Central memory CD8-positive, alpha-beta T cell (primary cell): ENCODE measurements at regions not wholly inside any gene's neighbourhood (a gene's known extent, or its start where the extent isn't known, plus 50 kb on each side); places are given as distances from the start of the nearest gene placed in this dataset.
"Not testable (repeated sequence)": the region's sequence is repeated elsewhere in the genome, so short reads cannot be mapped to it uniquely, and the experiment has no call there.

Experiments
- ATAC-seq: fragments of 150-1000 bp; cut with Tn5 transposase; replicated peaks from 2 replicates; pipeline ENCODE4 v1.10.0; 2022; ENCODE audit warnings: mild to moderate bottlenecking, moderate FRiP score, moderate number of reproducible peaks; ENCODE audit not compliant: poor library complexity, severe bottlenecking; ENCODE audit errors: extremely low read depth
- DNase-seq, 2 donors: peaks; one replicate each; pipeline ENCODE4 v3.0.0; 2021; ENCODE audit warnings: low spot score in 2 of 2
- H3K27ac Mint-ChIP-seq: one replicate; pipeline ENCODE4 v1.8.0; 2022; ENCODE audit warnings: low read depth, mild to moderate bottlenecking, moderate library complexity, mixed read lengths
- H3K27me3 Mint-ChIP-seq: one replicate; pipeline ENCODE4 v1.8.0; 2022; ENCODE audit warnings: mixed read lengths
- H3K36me3 Mint-ChIP-seq: one replicate; pipeline ENCODE4 v1.8.0; 2022; ENCODE audit warnings: mild to moderate bottlenecking, moderate library complexity, mixed read lengths; ENCODE audit not compliant: insufficient read depth
- H3K4me1 Mint-ChIP-seq: one replicate; pipeline ENCODE4 v1.8.0; 2022; ENCODE audit warnings: mixed read lengths
- H3K4me3 Mint-ChIP-seq: one replicate; pipeline ENCODE4 v1.8.0; 2022; ENCODE audit warnings: mild to moderate bottlenecking, moderate library complexity, mixed read lengths
- H3K9me3 Mint-ChIP-seq: one replicate; pipeline ENCODE4 v1.8.0; 2022; ENCODE audit warnings: mixed read lengths

- H3K36me3 Mint-ChIP-seq, result no peaks in the 10 kb centered on the region
Measured at GRCh38 chr4:24196785-24197184, 306.9 kb upstream of the PPARGC1A start.

GRCh38 chr4:24195991-24196736 is 306.3 kb upstream of the PPARGC1A start:
- no peak overlapping the region for H3K4me3 Mint-ChIP-seq
- no peak for ATAC-seq
- peaks cover 13% of the 10 kb centered on the region for H3K9me3 Mint-ChIP-seq
- H3K4me1 Mint-ChIP-seq, result no peaks in the 10 kb centered on the region
- no peaks in the 10 kb centered on the region for H3K36me3 Mint-ChIP-seq
- no peak overlapping the region for H3K27ac Mint-ChIP-seq
- no peaks in the 10 kb centered on the region for H3K27me3 Mint-ChIP-seq
- no peak for DNase-seq

More at GRCh38 chr4:24196785-24197184, 306.9 kb upstream of the PPARGC1A start:
- no peak overlapping the region for H3K27ac Mint-ChIP-seq
- no peak overlapping the region for H3K4me3 Mint-ChIP-seq
- H3K27me3 Mint-ChIP-seq, result no peaks in the 10 kb centered on the region
- H3K9me3 Mint-ChIP-seq, result peaks cover 13% of the 10 kb centered on the region
- ATAC-seq (no peak), DNase-seq (no peak)
- H3K4me1 Mint-ChIP-seq, result no peaks in the 10 kb centered on the region

GRCh38 chr4:24192018-24192641 is 302.3 kb upstream of the PPARGC1A start:
- peaks cover 18% of the 10 kb centered on the region for H3K9me3 Mint-ChIP-seq
- ATAC-seq (no peak), DNase-seq (no peak)
- no peak overlapping the region for H3K27ac Mint-ChIP-seq
- H3K4me3 Mint-ChIP-seq, result no peak overlapping the region
- no peaks in the 10 kb centered on the region for H3K27me3 Mint-ChIP-seq
- H3K4me1 Mint-ChIP-seq, result no peaks in the 10 kb centered on the region
- no peaks in the 10 kb centered on the region for H3K36me3 Mint-ChIP-seq

GRCh38 chr4:24190761-24191695 is 301.2 kb upstream of the PPARGC1A start:
- Mint-ChIP-seq H3K36me3 (no peaks in the 10 kb centered on the region), H3K27ac (no peak overlapping the region), H3K9me3 (peaks cover 18% of the 10 kb centered on the region), H3K4me3 (no peak overlapping the region), H3K27me3 (no peaks in the 10 kb centered on the region), H3K4me1 (no peaks in the 10 kb centered on the region)
- DNase-seq, result no peak
- ATAC-seq, result no peak

GRCh38 chr4:24188459-24188858 is 298.6 kb upstream of the PPARGC1A start:
- Mint-ChIP-seq H3K9me3 (peaks cover 11% of the 10 kb centered on the region), H3K27ac (no peak overlapping the region), H3K27me3 (no peaks in the 10 kb centered on the region), H3K4me3 (no peak overlapping the region), H3K36me3 (no peaks in the 10 kb centered on the region), H3K4me1 (no peaks in the 10 kb centered on the region)
- no peak for DNase-seq
- ATAC-seq, result no peak

GRCh38 chr4:24186466-24186865 is 296.6 kb upstream of the PPARGC1A start:
- Mint-ChIP-seq H3K4me1 (no peaks in the 10 kb centered on the region), H3K27ac (no peak overlapping the region), H3K4me3 (no peak overlapping the region), H3K27me3 (no peaks in the 10 kb centered on the region), H3K9me3 (peaks cover 6% of the 10 kb centered on the region), H3K36me3 (no peaks in the 10 kb centered on the region)
- no peak for ATAC-seq
- DNase-seq, result no peak

- H3K27ac Mint-ChIP-seq, result no peak overlapping the region
- H3K27me3 Mint-ChIP-seq, result no peaks in the 10 kb centered on the region
- DNase-seq, result no peak
- no peak for ATAC-seq
- H3K36me3 Mint-ChIP-seq, result no peaks in the 10 kb centered on the region
- no peaks in the 10 kb centered on the region for H3K4me1 Mint-ChIP-seq
- no peak overlapping the region for H3K4me3 Mint-ChIP-seq
- H3K9me3 Mint-ChIP-seq, result peaks cover 14% of the 10 kb centered on the region
Measured at GRCh38 chr4:24181005-24181404, 291.2 kb upstream of the PPARGC1A start.

- H3K4me3 Mint-ChIP-seq, result no peak overlapping the region
- no peaks in the 10 kb centered on the region for H3K4me1 Mint-ChIP-seq
- no peaks in the 10 kb centered on the region for H3K27me3 Mint-ChIP-seq
- H3K27ac Mint-ChIP-seq, result no peak overlapping the region
- ATAC-seq, result no peak
- no peaks in the 10 kb centered on the region for H3K36me3 Mint-ChIP-seq
- DNase-seq, result no peak
- H3K9me3 Mint-ChIP-seq, result peaks cover 18% of the 10 kb centered on the region
Measured at GRCh38 chr4:24180586-24180985, 290.7 kb upstream of the PPARGC1A start.

GRCh38 chr4:24179201-24179840 is 289.5 kb upstream of the PPARGC1A start:
- H3K27ac Mint-ChIP-seq, result no peak overlapping the region
- no peak for ATAC-seq
- no peaks in the 10 kb centered on the region for H3K36me3 Mint-ChIP-seq
- H3K27me3 Mint-ChIP-seq, result no peaks in the 10 kb centered on the region
- peaks cover 24% of the 10 kb centered on the region for H3K9me3 Mint-ChIP-seq
- no peak overlapping the region for H3K4me3 Mint-ChIP-seq
- no peaks in the 10 kb centered on the region for H3K4me1 Mint-ChIP-seq
- no peak for DNase-seq

GRCh38 chr4:24177443-24177842 is 287.6 kb upstream of the PPARGC1A start:
- not testable (repeated sequence) for ATAC-seq, H3K36me3 Mint-ChIP-seq, DNase-seq, H3K27ac Mint-ChIP-seq, H3K27me3 Mint-ChIP-seq, H3K4me3 Mint-ChIP-seq, H3K4me1 Mint-ChIP-seq
- peaks cover 29% of the 10 kb centered on the region for H3K9me3 Mint-ChIP-seq

- Mint-ChIP-seq H3K4me1 (no peaks in the 10 kb centered on the region), H3K36me3 (no peaks in the 10 kb centered on the region), H3K9me3 (peaks cover 38% of the 10 kb centered on the region), H3K4me3 (no peak overlapping the region), H3K27me3 (no peaks in the 10 kb centered on the region), H3K27ac (no peak overlapping the region)
- no peak for DNase-seq
- no peak for ATAC-seq
Measured at GRCh38 chr4:24175707-24176106, 285.9 kb upstream of the PPARGC1A start.

- Mint-ChIP-seq H3K9me3 (peaks cover 40% of the 10 kb centered on the region), H3K36me3 (no peaks in the 10 kb centered on the region), H3K27me3 (no peaks in the 10 kb centered on the region)
Measured at GRCh38 chr4:24174602-24175001, 284.8 kb upstream of the PPARGC1A start.

More at GRCh38 chr4:24174602-24175001, 284.8 kb upstream of the PPARGC1A start:
- H3K27ac Mint-ChIP-seq, result no peak overlapping the region
- no peak for DNase-seq
- H3K4me3 Mint-ChIP-seq, result no peak overlapping the region
- no peak for ATAC-seq
- no peaks in the 10 kb centered on the region for H3K4me1 Mint-ChIP-seq
